HG03565 (cell line): ENCODE measurements at regions not wholly inside any gene's neighbourhood (a gene's known extent, or its start where the extent isn't known, plus 50 kb on each side); places are given as distances from the start of the nearest gene placed in this dataset.

ENCODE experiments used
- ATAC-seq: cut with Tn5 transposase; IDR thresholded peaks from one replicate; pipeline ENCODE4 v1.9.1; 2021; ENCODE audit warnings: mild to moderate bottlenecking, moderate library complexity; ENCODE audit not compliant: unreplicated experiment

GRCh38 chr1:208298593-208299269 is 54.5 kb upstream of the PLXNA2 start:
- no peak for ATAC-seq

- no peak for ATAC-seq
Measured at GRCh38 chr1:208300084-208300770, 56.0 kb upstream of the PLXNA2 start.

- ATAC-seq: no peak
Measured at GRCh38 chr1:208302699-208303238, 58.6 kb upstream of the PLXNA2 start.

- no peak for ATAC-seq
Measured at GRCh38 chr1:208303743-208304712, 59.8 kb upstream of the PLXNA2 start.

- no peak for ATAC-seq
Measured at GRCh38 chr1:208308221-208308620, 64.0 kb upstream of the PLXNA2 start.

- ATAC-seq: no peak
Measured at GRCh38 chr1:208309771-208310170, 65.6 kb upstream of the PLXNA2 start.

GRCh38 chr1:208312706-208313105 is 68.5 kb upstream of the PLXNA2 start:
- ATAC-seq: no peak

GRCh38 chr1:208314431-208314830 is 70.2 kb upstream of the PLXNA2 start:
- ATAC-seq: no peak

- no peak for ATAC-seq
Measured at GRCh38 chr1:208318150-208318734, 74.1 kb upstream of the PLXNA2 start.

- no peak for ATAC-seq
Measured at GRCh38 chr1:208324005-208324404, 79.8 kb upstream of the PLXNA2 start.

- no peak for ATAC-seq
Measured at GRCh38 chr1:208326033-208326432, 81.8 kb upstream of the PLXNA2 start.

- no peak for ATAC-seq
Measured at GRCh38 chr1:208329300-208329699, 85.1 kb upstream of the PLXNA2 start.

- no peak for ATAC-seq
Measured at GRCh38 chr1:208332036-208332773, 88.0 kb upstream of the PLXNA2 start.

GRCh38 chr1:208332774-208333126 is 88.6 kb upstream of the PLXNA2 start:
- no peak for ATAC-seq

GRCh38 chr1:208333676-208334075 is 89.5 kb upstream of the PLXNA2 start:
- no peak for ATAC-seq

GRCh38 chr1:208335371-208336136 is 91.4 kb upstream of the PLXNA2 start:
- ATAC-seq: no peak

- no peak for ATAC-seq
Measured at GRCh38 chr1:208336137-208336518, 91.9 kb upstream of the PLXNA2 start.

- no peak for ATAC-seq
Measured at GRCh38 chr1:208339911-208340310, 95.7 kb upstream of the PLXNA2 start.

GRCh38 chr1:208343226-208343625 is 99.0 kb upstream of the PLXNA2 start:
- no peak for ATAC-seq
